Ishikawa (cell line): ENCODE measurements at regions not wholly inside any gene's neighbourhood (a gene's known extent, or its start where the extent isn't known, plus 50 kb on each side); places are given as distances from the start of the nearest gene placed in this dataset.

Source experiments
- YY1 ChIP-seq: IDR thresholded peaks from 2 replicates; pipeline ENCODE4 v1.6.1; 2012; ENCODE audit warnings: low read depth
- TF ChIP-seq, protein P1 (sequence below): IDR thresholded peaks from 2 replicates; pipeline ENCODE4 v1.6.1; 2012

DNA sequence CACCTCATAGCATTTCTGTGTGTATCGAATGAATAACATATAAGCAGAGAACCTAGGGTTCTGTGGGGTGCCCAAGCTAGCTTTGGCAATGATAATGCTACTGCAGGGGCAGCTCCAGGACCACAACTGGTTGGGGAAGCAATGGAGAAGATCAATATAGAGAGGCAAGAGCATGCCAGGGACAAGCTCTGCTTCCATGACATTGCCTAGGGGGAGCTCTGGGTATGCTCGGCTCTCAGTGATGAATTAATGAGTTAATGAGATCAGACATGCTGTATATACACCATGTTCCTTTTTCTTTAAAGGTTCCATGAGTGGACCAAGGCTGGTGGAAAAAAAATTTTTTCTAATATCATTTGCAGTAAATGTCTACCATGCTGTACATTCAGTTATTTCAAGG is 618.4 kb downstream of the BCL11A start:
- TF ChIP-seq, protein P1, sequence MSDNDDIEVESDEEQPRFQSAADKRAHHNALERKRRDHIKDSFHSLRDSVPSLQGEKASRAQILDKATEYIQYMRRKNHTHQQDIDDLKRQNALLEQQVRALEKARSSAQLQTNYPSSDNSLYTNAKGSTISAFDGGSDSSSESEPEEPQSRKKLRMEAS = no peak
- no peak for TF ChIP-seq YY1
